Cerebellar cortex (tissue), 1 donor: ENCODE measurements at regions not wholly inside any gene's neighbourhood (a gene's known extent, or its start where the extent isn't known, plus 50 kb on each side); places are given as distances from the start of the nearest gene placed in this dataset.
"Not testable (repeated sequence)": the region's sequence is repeated elsewhere in the genome, so short reads cannot be mapped to it uniquely, and the experiment has no call there.

ENCODE experiments used
- DNase-seq: peaks from one replicate; pipeline ENCODE4 v3.0.0-alpha.2; 2015; ENCODE audit warnings: low spot score

- not testable (repeated sequence) for DNase-seq
Observed at GRCh38 chr17:27365329-27365945, 71.5 kb downstream of the WSB1 start.

DNA sequence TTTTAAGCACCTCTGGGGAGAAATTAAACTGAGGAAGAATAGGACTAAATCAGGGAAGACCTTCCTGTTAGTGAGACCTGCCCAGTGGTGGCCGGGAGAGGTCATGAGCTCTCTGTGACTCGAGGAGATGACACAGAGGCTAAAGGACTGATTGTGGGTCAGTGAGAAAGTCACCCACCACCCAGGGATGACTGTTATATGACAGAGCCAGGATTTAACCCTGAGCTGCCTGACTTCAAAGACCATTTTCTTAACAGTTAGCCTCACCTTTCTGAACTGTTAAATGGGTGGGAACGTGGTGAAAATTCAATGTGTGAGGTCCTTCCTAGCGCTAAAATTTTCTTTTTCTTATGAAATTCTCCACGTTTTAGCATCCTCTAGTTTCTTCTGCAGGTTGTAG lies 72.5 kb downstream of the WSB1 start:
- no peak for DNase-seq

DNA sequence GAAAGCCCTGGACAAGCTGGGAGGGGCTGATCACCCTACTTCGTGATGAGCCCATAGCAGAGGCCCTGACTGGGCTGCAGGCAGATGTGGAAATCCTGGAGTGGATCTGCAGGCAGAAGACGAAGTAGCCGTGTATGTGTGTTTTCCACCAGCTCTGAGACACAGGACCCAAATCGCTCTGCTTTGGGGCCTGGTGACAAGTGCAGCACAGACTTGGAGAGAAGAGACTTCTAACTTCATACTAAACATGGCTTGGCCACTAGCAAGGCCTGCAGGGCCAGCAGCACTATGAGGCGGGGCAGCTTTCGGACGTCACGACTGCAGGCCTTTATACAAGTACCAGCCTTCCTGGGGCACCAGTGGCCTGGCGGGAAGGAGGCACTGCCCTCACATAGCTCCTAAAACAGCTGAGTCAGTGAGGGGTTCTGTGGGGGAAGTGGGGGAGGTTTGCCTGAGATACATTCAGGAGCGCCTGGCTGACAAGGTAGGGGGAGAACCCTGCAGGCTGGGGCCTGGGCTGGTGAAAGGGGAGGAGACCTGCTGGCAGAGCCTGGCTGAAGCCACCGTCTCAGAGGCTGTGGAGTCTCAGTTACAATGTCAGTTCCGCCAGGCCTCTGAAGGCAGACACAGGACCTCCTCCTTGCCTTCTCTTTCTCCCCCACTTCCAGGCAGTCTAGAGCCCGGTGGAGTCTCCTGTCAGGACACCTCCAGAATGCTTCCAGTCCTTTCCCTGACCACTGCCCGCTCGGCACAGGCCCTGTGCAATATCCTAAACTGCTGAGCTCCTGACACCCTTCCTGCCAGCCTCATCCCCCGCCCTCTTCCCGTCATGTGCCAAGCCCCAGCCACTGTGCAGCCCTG lies 73.4 kb downstream of the WSB1 start:
- DNase-seq = no peak

DNA sequence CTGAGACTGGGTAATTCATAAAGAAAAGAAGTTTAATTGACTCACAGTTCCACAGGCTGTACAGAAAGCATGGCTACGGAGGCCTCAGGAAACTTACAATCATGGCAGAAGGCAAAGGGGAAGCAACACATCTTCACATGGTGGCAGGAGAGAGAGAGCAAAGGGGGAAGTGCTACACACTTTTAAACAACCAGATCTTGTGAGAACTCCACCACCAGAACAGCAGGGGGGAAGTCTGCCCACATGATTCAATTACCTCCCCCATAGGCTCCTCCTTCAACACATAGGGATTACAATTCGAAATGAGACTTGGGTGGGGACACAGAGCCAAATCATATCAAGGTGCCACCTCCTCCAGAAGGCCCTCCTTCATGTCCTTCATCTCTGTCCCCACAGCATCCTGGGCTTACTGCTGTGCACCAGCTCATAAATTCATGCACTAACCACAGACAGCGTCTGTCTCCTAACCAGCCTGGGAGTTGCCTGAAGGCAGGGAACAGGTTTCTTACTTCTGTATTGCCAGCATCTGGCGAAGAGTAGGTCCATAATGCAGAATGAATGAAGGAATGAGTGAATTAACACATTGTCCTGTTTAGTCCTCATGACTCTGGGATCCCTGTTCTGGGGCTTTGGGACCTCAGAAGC lies 74.4 kb downstream of the WSB1 start:
- no peak for DNase-seq

GRCh38 chr17:27368980-27369379 lies 75.1 kb downstream of the WSB1 start:
- DNase-seq = no peak

DNA sequence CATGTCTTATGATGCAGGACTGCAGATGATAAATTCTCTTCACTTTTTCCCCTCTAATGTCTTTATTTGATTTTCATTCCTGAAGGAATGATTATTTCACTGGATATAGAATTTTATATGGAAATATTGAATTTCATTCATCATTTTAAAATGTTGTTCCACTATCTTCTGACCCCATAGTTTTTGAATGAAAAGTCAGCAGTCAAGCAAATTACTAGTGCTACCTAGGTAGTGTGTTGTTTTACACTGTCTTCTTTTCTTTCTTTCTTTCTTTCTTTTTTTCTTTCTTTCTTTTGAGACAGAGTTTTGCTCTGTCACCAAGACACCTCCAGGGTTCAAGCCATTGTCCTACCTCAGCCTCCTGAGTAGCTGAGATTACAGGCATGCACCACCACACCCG lies 76.9 kb downstream of the WSB1 start:
- no peak for DNase-seq

- not testable (repeated sequence) for DNase-seq
Observed at GRCh38 chr17:27373695-27374094, 79.8 kb downstream of the WSB1 start.

DNA sequence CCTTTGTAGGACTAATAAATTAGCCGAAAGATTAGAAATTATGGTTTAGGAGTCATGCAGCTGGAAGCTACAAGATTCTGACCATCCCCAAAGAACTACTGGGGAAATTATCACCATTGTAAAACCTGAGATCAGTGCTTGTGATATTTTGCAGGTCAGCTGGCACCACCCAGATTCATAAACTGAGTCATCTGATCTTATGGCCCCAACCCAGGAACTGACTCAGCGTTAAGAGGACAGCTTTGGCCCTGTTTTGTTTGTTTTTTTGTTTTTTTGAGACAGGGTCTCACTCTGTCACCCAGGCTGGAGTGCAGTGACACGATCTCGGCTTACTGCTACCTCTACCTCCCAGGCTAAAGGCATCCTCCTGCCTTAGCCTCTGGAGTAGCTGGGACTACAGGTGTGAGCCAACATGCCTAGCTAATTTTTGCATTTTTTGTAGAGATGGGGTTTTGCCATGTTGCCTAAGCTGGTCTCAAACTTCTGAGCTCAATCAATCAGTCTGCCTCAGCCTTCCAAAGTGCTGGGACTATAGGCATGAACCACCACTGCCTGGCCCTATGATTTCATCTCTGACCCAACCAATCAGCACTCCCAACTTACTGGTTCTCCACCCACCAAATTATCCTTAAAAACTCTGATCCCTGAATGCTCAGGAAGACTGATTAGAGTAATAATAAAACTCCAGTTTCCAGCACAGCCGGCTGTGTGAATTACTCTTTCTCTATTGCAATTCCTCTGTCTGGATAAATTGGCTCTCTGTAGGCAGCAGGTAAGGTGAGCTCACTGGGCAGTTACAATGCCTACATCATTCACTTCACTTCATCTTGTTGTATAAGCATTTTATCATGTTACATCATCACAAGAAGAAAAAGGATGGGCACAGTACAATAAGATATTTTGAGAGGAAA lies 79.4 kb upstream of the KSR1 start:
- no peak for DNase-seq

GRCh38 chr17:27378482-27379175 lies 77.6 kb upstream of the KSR1 start:
- DNase-seq = peak; percentile 66

DNA sequence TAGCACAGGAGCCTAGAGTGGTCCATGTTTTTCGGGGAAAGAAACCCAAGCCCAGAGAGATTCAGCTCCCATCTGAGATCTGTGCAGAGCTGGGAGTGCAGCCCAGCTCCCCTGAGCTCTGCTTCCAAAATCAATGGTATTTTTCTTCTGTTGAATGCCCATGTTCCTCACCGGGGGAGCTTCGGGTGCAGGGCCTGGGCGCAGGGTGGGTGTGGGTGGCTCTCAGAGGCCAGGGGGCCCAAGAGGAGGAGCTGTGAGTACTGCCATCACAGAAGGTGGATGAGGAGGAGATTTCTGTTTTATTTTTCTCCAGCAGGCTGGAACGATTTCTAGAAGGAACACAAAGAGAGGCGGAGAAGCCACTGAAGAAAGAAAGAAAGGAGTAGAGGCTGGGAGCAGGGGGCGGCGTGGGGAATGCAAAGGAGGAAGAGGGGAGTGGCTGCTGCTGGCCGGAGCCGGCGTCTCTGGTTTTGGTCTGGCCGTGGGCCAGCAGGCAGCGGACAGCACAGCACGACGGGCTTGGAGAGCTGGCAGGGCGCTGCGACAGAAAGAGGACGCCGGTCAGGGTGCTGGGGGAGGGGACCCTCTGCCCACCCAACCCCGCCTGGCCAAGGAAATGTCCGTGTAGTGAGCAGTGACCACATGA lies 76.2 kb upstream of the KSR1 start:
- peak; percentile 35 for DNase-seq

DNA sequence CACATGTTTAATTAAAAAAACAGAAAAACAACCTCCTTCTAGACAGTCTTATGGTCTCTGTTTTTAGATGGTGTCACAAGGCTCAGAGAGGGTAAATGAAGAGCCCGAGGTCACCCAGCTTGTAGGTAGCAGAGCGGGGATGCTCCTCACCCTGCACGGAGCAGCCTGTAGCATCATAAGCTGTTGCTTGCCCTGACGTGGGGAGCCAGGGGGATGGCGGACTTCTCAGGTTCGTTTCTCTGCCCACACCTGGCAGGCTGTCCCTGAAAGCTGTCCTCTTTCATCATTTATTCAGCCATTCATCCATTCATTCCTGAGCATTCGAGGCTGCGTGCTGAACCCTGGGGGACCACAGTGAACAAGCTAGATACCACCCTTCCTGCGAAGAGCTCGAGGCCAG lies 75.7 kb upstream of the KSR1 start:
- DNase-seq = no peak

- DNase-seq = peak; percentile 40
Observed at GRCh38 chr17:27381007-27381501, 75.2 kb upstream of the KSR1 start.

- no peak for DNase-seq
Observed at GRCh38 chr17:27382025-27382424, 74.2 kb upstream of the KSR1 start.

DNA sequence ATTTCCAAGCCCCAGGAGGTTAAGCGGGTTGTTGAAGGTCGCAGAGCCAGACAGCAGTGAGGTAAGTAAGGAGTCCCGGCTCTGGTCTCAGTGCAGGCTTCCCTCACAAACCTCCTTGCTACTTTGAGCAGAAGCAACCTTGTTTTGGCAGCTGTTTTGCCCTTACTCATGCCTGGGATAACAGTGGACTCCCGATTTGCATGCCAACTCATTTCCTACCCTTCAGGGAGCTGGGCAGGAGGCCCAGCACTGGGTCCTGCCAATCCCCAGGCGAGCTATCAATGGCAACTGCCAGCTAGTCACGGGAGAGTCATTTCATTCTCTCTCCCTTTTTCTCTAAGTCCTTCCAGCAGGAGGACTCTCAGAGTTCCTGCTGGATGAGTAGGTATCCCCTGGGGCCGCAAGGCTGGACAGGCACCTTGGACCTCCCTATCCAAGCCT lies 72.0 kb upstream of the KSR1 start:
- DNase-seq = peak; percentile 92

DNA sequence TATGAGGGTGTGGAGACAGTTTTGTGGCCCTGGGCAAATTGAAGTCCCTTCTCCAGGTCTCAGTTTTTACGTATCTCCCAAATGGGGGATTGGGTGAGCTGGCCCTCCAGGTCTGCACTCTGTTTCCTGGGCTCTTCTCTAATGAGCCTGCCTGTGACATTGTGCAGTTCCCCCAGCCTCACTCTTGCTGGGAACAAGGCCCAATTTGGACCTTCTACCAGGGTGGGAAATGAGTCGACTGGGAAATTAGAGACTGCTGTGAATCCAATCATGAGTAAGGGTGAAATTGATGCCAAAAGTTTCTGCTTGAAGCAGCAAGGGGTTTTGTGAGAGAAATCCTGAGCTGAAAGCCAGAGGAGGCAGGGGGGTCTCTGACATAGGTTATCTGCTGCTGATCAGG lies 71.5 kb upstream of the KSR1 start:
- DNase-seq = no peak

GRCh38 chr17:27385626-27386025 lies 70.6 kb upstream of the KSR1 start:
- no peak for DNase-seq

DNA sequence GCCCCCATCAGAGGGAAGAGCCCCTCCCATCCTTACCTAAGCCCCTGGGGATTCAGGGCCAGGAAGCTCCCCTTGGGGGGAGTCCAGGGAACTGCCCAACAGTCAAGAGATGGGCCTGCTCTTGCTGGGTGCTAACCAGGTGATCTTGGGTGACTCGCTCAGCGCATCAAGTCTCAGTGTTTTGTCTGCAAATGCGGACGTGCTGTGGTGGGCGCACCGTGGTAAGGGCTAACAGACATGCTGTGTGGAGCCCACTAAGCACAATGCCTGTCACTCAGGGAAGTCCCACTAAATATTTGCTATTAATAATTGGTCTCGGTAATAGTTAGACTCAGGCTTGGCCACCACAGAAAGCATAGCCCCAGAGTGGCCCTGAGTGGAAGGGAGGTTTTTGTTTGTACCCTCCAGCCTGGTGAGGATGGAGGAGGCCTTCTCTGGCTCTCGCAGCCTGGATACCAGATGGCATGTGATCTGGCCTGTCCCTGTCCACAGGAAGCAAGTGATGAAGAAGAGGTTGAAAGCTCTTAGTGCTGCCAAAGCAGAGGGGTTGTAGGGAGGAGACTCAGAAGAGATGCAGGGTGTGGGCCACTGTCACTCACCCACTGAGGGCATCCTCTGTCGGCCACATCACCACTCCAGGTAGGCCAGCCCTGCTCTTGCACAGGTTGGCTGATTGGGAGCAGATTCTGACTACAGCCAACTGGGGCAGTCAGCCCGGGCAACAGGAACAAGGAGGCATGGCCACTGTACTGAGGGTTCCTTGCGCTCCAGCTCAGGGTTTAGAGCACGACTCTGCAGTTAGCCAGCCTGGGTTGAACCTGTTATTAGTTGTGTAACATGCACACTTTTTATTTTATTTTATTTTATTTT lies 69.8 kb upstream of the KSR1 start:
- peak; percentile 67 for DNase-seq

DNA sequence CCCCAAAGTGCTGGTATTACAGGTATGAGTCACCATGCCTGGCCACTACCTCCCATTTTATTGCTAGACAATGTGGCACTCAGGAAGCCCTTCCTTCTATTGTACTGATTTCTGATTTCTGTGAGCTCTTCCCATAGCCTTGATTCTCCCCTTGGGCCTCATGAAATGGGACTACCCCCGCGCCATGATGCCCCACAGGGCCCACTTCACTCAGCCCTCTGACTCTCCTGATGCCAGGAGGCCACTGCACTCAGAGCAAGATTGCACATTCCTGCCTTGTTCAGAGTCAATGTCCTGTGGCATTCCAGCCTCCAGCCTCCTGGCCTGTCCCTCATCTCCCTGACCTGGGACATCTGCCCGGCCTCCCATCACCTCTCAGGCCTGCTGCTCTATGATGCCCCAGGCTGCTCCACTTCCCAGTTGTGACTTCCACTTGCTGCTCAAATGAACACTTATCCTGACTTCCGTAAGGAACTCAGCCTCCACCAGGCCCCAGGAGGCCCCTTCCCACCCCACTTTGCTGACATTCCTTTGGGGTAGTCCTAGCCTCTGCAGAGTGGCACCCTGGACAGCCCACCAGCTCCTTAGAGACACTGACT lies 66.6 kb upstream of the KSR1 start:
- no peak for DNase-seq

DNA sequence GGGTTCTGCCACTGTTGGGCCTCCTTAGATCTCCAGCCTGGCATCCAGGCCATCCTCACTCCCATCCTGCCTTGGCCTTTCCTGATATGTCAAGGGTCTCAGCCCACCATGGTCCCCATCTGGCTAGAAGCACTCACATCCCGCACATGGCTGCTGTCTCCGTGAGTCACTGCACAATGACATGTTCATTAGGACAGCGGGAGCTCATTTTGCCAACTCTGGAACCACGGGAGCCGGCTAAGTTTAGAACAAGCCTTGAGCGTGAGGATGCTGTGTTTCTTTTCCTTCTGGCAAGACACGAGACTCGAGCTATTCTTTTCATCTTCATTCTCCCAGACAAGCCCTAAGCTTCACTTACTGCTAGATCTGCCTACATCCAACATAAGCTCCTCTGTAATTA lies 65.7 kb upstream of the KSR1 start:
- no peak for DNase-seq
